ENCODE measurements at regions not wholly inside any gene's neighbourhood (a gene's known extent, or its start where the extent isn't known, plus 50 kb on each side); places are given as distances from the start of the nearest gene placed in this dataset.

DNA sequence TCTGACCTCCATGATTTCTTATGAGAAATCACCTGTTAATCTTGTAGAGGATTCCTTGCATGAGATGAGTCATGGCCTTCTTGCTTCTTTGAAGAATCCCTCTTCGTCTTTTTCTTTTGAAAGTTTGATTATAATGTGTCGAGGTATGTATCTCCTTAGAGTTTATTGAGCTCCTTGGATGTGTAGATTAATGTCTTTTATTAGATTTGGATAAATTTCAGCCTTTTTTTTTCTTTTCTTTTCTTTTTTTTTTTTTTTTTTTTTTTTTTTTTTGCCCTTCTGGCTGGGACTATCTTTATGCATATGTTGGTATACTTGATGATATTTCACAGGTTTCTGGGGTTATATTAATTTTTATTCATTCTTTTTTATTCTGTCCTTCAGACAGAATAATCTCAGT lies 72.3 kb upstream of the ITGA4 start:
- TF ChIP-seq, protein P1, sequence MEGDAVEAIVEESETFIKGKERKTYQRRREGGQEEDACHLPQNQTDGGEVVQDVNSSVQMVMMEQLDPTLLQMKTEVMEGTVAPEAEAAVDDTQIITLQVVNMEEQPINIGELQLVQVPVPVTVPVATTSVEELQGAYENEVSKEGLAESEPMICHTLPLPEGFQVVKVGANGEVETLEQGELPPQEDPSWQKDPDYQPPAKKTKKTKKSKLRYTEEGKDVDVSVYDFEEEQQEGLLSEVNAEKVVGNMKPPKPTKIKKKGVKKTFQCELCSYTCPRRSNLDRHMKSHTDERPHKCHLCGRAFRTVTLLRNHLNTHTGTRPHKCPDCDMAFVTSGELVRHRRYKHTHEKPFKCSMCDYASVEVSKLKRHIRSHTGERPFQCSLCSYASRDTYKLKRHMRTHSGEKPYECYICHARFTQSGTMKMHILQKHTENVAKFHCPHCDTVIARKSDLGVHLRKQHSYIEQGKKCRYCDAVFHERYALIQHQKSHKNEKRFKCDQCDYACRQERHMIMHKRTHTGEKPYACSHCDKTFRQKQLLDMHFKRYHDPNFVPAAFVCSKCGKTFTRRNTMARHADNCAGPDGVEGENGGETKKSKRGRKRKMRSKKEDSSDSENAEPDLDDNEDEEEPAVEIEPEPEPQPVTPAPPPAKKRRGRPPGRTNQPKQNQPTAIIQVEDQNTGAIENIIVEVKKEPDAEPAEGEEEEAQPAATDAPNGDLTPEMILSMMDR (IDR thresholded peaks at IDR 0.05; ENCODE audit: borderline replicate concordance, extremely low read depth, insufficient read depth), result no peak
- Histone ChIP-seq H3K27me3 (ENCODE audit: control insufficient read depth, insufficient read depth, low read length) (no peaks in the 10 kb centered on the region), H3K4me1 (ENCODE audit: control insufficient read depth in 2 of 3, insufficient read depth in 2 of 3, low read depth in 1 of 3, low read length in 3 of 3) (no peaks in the 10 kb centered on the region), H3K4me3 (ENCODE audit: low read length in 3 of 3) (no peak overlapping the region), H3K27ac (ENCODE audit: low read depth in 2 of 2, low read length in 2 of 2) (no peak overlapping the region), H3K36me3 (ENCODE audit: control insufficient read depth in 2 of 3, insufficient read depth in 3 of 3, low read length in 3 of 3) (no peaks in the 10 kb centered on the region), H3K9ac (ENCODE audit: low read length in 3 of 3) (no peak overlapping the region), H3K9me3 (ENCODE audit: control insufficient read depth in 2 of 3, insufficient read depth in 1 of 3, low read length in 3 of 3) (peaks cover 0 to 3% (median 0%) of the 10 kb centered on the region in 3 donors)
- no peak for DNase-seq
- intact Hi-C loops (cut with DNase I), result no loop called here
- no peak for FAIRE-seq

DNA sequence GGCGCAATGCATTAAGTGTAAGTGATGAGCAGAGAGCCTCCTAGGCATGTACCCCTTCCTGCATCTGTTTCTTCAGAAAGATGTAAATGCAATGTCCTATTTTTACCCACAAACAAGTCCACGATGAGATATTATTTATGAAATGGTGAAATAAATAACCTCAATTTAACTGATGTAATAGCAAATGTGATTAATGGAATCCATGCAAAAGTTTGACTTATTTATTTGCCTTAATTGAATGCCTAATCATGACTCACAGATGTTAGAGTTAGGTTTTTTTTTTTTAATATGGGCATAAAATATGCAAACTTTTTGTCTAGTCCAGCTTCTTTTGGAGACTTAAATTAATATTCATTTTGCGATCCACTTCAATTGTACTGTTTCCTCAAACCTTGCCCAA lies 67.7 kb upstream of the ITGA4 start:
- TF ChIP-seq, protein P1 (IDR thresholded peaks at IDR 0.05; ENCODE audit: borderline replicate concordance, extremely low read depth, insufficient read depth), result no peak
- no peaks in the 10 kb centered on the region for H3K27me3 ChIP-seq (ENCODE audit: control insufficient read depth, insufficient read depth, low read length)
- no peak overlapping the region for H3K27ac ChIP-seq (ENCODE audit: low read depth in 2 of 2, low read length in 2 of 2)
- H3K4me1 ChIP-seq (ENCODE audit: control insufficient read depth in 2 of 3, insufficient read depth in 2 of 3, low read depth in 1 of 3, low read length in 3 of 3), result no peaks in the 10 kb centered on the region
- intact Hi-C loops (cut with DNase I), result no loop called here
- FAIRE-seq (no peak), DNase-seq (no peak)
- no peak overlapping the region for H3K9ac ChIP-seq (ENCODE audit: low read length in 3 of 3)
- H3K9me3 ChIP-seq (ENCODE audit: control insufficient read depth in 2 of 3, insufficient read depth in 1 of 3, low read length in 3 of 3), result no peaks in the 10 kb centered on the region
- H3K36me3 ChIP-seq (ENCODE audit: control insufficient read depth in 2 of 3, insufficient read depth in 3 of 3, low read length in 3 of 3), result no peaks in the 10 kb centered on the region
- no peak overlapping the region for H3K4me3 ChIP-seq (ENCODE audit: low read length in 3 of 3)

DNA sequence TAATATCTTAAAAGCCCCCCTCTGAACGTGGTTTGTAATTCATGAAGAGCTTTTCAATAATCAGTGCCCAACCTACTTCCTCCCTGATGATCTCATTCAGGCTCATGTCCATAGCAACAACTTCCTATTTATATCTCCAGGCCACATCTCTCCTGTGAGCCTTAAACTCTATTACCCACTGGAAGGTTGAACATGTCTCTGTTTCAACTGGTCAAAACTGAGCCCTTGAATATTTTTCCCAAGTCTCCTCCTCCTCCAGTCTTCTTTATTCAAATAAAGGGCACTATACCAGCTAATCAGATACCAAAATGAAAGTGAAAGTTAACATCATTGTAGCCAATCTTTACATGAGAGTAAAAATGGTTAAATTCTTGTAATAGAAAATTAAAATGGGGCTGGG lies 63.7 kb upstream of the ITGA4 start:
- FAIRE-seq (no peak), DNase-seq (peak in 1 of 5 donors; percentile 24)
- H3K9me3 ChIP-seq (ENCODE audit: control insufficient read depth in 2 of 3, insufficient read depth in 1 of 3, low read length in 3 of 3), result no peaks in the 10 kb centered on the region
- H3K4me1 ChIP-seq (ENCODE audit: control insufficient read depth in 2 of 3, insufficient read depth in 2 of 3, low read depth in 1 of 3, low read length in 3 of 3), result no peaks in the 10 kb centered on the region
- no peak overlapping the region for H3K27ac ChIP-seq (ENCODE audit: low read depth in 2 of 2, low read length in 2 of 2)
- no peak overlapping the region for H3K4me3 ChIP-seq (ENCODE audit: low read length in 3 of 3)
- no peak overlapping the region for H3K9ac ChIP-seq (ENCODE audit: low read length in 3 of 3)
- TF ChIP-seq, protein P1 (IDR thresholded peaks at IDR 0.05; ENCODE audit: borderline replicate concordance, extremely low read depth, insufficient read depth), result no peak
- intact Hi-C loops (cut with DNase I), result no loop called here
- no peaks in the 10 kb centered on the region for H3K36me3 ChIP-seq (ENCODE audit: control insufficient read depth in 2 of 3, insufficient read depth in 3 of 3, low read length in 3 of 3)
- no peaks in the 10 kb centered on the region for H3K27me3 ChIP-seq (ENCODE audit: control insufficient read depth, insufficient read depth, low read length)

DNA sequence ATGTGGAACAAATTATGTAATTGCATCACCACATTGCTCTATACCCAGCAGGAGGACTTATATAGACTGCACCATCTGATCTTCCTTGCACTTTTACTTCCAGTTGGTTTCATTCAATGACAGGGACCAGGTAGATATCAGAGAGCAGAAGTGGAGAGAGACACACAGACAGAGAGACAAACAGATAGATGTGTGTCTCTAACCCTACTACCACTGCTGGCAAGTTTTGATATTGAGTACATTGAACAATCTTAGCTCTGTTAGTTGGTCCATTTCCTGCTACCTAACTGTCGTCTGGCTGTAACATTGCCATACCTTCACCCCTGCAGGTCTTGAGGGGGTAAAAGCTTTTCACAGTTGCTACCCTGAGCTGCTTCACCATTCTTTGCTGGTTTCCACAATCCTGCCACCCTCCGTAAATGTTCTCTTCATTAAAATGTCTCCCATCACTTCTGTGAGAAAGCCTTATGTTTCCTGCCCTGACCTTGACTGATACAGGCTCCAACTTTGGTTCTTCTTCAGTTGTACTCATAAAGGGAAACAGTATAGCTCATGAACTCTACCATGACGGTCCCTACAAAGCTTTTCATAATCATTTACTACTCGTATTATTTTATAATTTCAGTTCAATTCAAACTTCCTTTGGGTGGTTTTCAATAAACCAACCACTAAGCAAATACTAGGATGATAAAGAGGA lies 62.3 kb upstream of the ITGA4 start:
- TF ChIP-seq, protein P1 (IDR thresholded peaks at IDR 0.05; ENCODE audit: borderline replicate concordance, extremely low read depth, insufficient read depth), result no peak
- intact Hi-C loops (cut with DNase I), result no loop called here
- Histone ChIP-seq H3K4me1 (ENCODE audit: control insufficient read depth in 2 of 3, insufficient read depth in 2 of 3, low read depth in 1 of 3, low read length in 3 of 3) (peaks cover 0 to 2% (median 0%) of the 10 kb centered on the region in 3 donors), H3K9ac (ENCODE audit: low read length in 3 of 3) (no peak overlapping the region), H3K27ac (ENCODE audit: low read depth in 2 of 2, low read length in 2 of 2) (no peak overlapping the region), H3K4me3 (ENCODE audit: low read length in 3 of 3) (no peak overlapping the region), H3K36me3 (ENCODE audit: control insufficient read depth in 2 of 3, insufficient read depth in 3 of 3, low read length in 3 of 3) (no peaks in the 10 kb centered on the region), H3K27me3 (ENCODE audit: control insufficient read depth, insufficient read depth, low read length) (no peaks in the 10 kb centered on the region), H3K9me3 (ENCODE audit: control insufficient read depth in 2 of 3, insufficient read depth in 1 of 3, low read length in 3 of 3) (no peaks in the 10 kb centered on the region)
- DNase-seq, result no peak
- no peak for FAIRE-seq

Measured in kidney (tissue), 13 donors.